B cell (primary cell): ENCODE measurements at regions not wholly inside any gene's neighbourhood (a gene's known extent, or its start where the extent isn't known, plus 50 kb on each side); places are given as distances from the start of the nearest gene placed in this dataset.

Source experiments
- EZH2 ChIP-seq: IDR thresholded peaks from 2 replicates; pipeline ENCODE4 v1.6.1; 2012; ENCODE audit warnings: borderline replicate concordance, low read depth, mild to moderate bottlenecking, moderate library complexity, low read length; ENCODE audit not compliant: insufficient read depth, poor library complexity, severe bottlenecking
- TF ChIP-seq, protein P1 (sequence below): fragments of 200-600 bp; IDR thresholded peaks from one replicate; pipeline ENCODE4 v1.8.0; 2022; ENCODE audit warnings: antibody characterized with exemption, mild to moderate bottlenecking

- TF ChIP-seq, protein P1, sequence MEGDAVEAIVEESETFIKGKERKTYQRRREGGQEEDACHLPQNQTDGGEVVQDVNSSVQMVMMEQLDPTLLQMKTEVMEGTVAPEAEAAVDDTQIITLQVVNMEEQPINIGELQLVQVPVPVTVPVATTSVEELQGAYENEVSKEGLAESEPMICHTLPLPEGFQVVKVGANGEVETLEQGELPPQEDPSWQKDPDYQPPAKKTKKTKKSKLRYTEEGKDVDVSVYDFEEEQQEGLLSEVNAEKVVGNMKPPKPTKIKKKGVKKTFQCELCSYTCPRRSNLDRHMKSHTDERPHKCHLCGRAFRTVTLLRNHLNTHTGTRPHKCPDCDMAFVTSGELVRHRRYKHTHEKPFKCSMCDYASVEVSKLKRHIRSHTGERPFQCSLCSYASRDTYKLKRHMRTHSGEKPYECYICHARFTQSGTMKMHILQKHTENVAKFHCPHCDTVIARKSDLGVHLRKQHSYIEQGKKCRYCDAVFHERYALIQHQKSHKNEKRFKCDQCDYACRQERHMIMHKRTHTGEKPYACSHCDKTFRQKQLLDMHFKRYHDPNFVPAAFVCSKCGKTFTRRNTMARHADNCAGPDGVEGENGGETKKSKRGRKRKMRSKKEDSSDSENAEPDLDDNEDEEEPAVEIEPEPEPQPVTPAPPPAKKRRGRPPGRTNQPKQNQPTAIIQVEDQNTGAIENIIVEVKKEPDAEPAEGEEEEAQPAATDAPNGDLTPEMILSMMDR = no peak
- TF ChIP-seq EZH2 = no peak
These were observed 299.7 kb upstream of the FBXO33 start for GRCh38 chr14:39731912-39732311.
